Mesodermal cell (in vitro differentiated cells): ENCODE measurements at regions not wholly inside any gene's neighbourhood (a gene's known extent, or its start where the extent isn't known, plus 50 kb on each side); places are given as distances from the start of the nearest gene placed in this dataset.

ENCODE experiments used
- H3K27ac ChIP-seq: 2 replicates; pipeline ENCODE4 v1.7.0; 2013; ENCODE audit warnings: mild to moderate bottlenecking, low read depth, low read length, moderate library complexity; ENCODE audit not compliant: severe bottlenecking
- H3K36me3 ChIP-seq: 2 replicates; pipeline ENCODE4 v1.7.1; 2013; ENCODE audit warnings: mild to moderate bottlenecking, low read length, moderate library complexity; ENCODE audit not compliant: control insufficient read depth, insufficient read depth
- H3K4me1 ChIP-seq: one replicate; pipeline ENCODE4 v1.7.1; 2013; ENCODE audit warnings: mild to moderate bottlenecking, low read length; ENCODE audit not compliant: insufficient read depth, control insufficient read depth, poor library complexity, severe bottlenecking
- H3K4me3 ChIP-seq: 2 replicates; pipeline ENCODE4 v1.7.0; 2013; ENCODE audit warnings: low read length, control low read depth, mild to moderate bottlenecking; ENCODE audit not compliant: insufficient read depth, poor library complexity, severe bottlenecking; ENCODE audit errors: extremely low read depth
- H3K9me3 ChIP-seq: 2 replicates; pipeline ENCODE4 v1.7.1; 2013; ENCODE audit warnings: mild to moderate bottlenecking, low read length, moderate library complexity; ENCODE audit not compliant: control insufficient read depth
- WGBS, 2 experiments: methylation state at CpG; one replicate each; pipeline ENCODE4 v1.1.5; 2013; ENCODE audit warnings: missing lambda C conversion rate in 2 of 2; ENCODE audit not compliant: insufficient coverage in 2 of 2; 5-methylcytosine and 5-hydroxymethylcytosine counted together

GRCh38 chr19:31937983-31938382 is 407.4 kb upstream of the ZNF507 start:
- peaks cover 4% of the 10 kb centered on the region for H3K4me1 ChIP-seq
- no peak overlapping the region for H3K4me3 ChIP-seq
- no peaks in the 10 kb centered on the region for H3K9me3 ChIP-seq
- no peaks in the 10 kb centered on the region for H3K36me3 ChIP-seq
- WGBS, 2 experiments: 84 to 94% methylated on average over 2 of the region's 3 CpGs
- H3K27ac ChIP-seq: no peak overlapping the region

- peaks cover 4% of the 10 kb centered on the region for H3K4me1 ChIP-seq
- no peaks in the 10 kb centered on the region for H3K36me3 ChIP-seq
- H3K27ac ChIP-seq: no peak overlapping the region
- 79 to 83% methylated on average over 5 of the region's 5 CpGs for WGBS, 2 experiments
- H3K4me3 ChIP-seq: no peak overlapping the region
- H3K9me3 ChIP-seq: no peaks in the 10 kb centered on the region
These were observed 406.7 kb upstream of the ZNF507 start for GRCh38 chr19:31938675-31939074.

- no peaks in the 10 kb centered on the region for H3K9me3 ChIP-seq
- H3K27ac ChIP-seq: no peak overlapping the region
- H3K4me3 ChIP-seq: no peak overlapping the region
- WGBS, 2 experiments: 80 to 88% methylated on average over 1 of the region's 2 CpGs
- no peaks in the 10 kb centered on the region for H3K36me3 ChIP-seq
- H3K4me1 ChIP-seq: peaks cover 4% of the 10 kb centered on the region
These were observed 405.0 kb upstream of the ZNF507 start for GRCh38 chr19:31940396-31940795.

- H3K4me1 ChIP-seq: peaks cover 4% of the 10 kb centered on the region
- 66 to 77% methylated on average over 7 of the region's 11 CpGs for WGBS, 2 experiments
- no peaks in the 10 kb centered on the region for H3K36me3 ChIP-seq
- H3K27ac ChIP-seq: no peak overlapping the region
- H3K9me3 ChIP-seq: no peaks in the 10 kb centered on the region
- H3K4me3 ChIP-seq: no peak overlapping the region
These were observed 402.2 kb upstream of the ZNF507 start for GRCh38 chr19:31943191-31943661.

- Histone ChIP-seq H3K36me3 (no peaks in the 10 kb centered on the region), H3K4me1 (peaks cover 1% of the 10 kb centered on the region), H3K4me3 (no peak overlapping the region), H3K9me3 (no peaks in the 10 kb centered on the region), H3K27ac (no peak overlapping the region)
- 89 to 92% methylated on average over 2 to 3 of the region's 11 CpGs for WGBS, 2 experiments
These were observed 401.6 kb upstream of the ZNF507 start for GRCh38 chr19:31943778-31944177.

GRCh38 chr19:31944326-31944725 is 401.1 kb upstream of the ZNF507 start:
- Histone ChIP-seq H3K4me3 (no peak overlapping the region), H3K9me3 (no peaks in the 10 kb centered on the region), H3K27ac (no peak overlapping the region), H3K4me1 (no peaks in the 10 kb centered on the region), H3K36me3 (no peaks in the 10 kb centered on the region)
- WGBS, 2 experiments: 90 to 100% methylated on average over 2 to 3 of the region's 3 CpGs

GRCh38 chr19:31946491-31946890 is 398.9 kb upstream of the ZNF507 start:
- H3K27ac ChIP-seq: no peak overlapping the region
- H3K36me3 ChIP-seq: no peaks in the 10 kb centered on the region
- H3K9me3 ChIP-seq: no peaks in the 10 kb centered on the region
- no peaks in the 10 kb centered on the region for H3K4me1 ChIP-seq
- no peak overlapping the region for H3K4me3 ChIP-seq
- WGBS, 2 experiments: 83 to 89% methylated on average over 3 to 4 of the region's 4 CpGs

- no peak overlapping the region for H3K4me3 ChIP-seq
- H3K36me3 ChIP-seq: no peaks in the 10 kb centered on the region
- no peaks in the 10 kb centered on the region for H3K9me3 ChIP-seq
- no peak overlapping the region for H3K27ac ChIP-seq
- WGBS, 2 experiments: 85 to 90% methylated on average over 15 of the region's 17 CpGs
- no peaks in the 10 kb centered on the region for H3K4me1 ChIP-seq
These were observed 397.8 kb upstream of the ZNF507 start for GRCh38 chr19:31947436-31948115.

- Histone ChIP-seq H3K9me3 (no peaks in the 10 kb centered on the region), H3K4me1 (peaks cover 7% of the 10 kb centered on the region), H3K36me3 (no peaks in the 10 kb centered on the region), H3K4me3 (no peak overlapping the region), H3K27ac (no peak overlapping the region)
- no CpG with 5 or more reads among the region's 1 CpG for WGBS, 2 experiments
These were observed 392.7 kb upstream of the ZNF507 start for GRCh38 chr19:31952693-31953092.

GRCh38 chr19:31955061-31955460 is 390.3 kb upstream of the ZNF507 start:
- no peaks in the 10 kb centered on the region for H3K36me3 ChIP-seq
- no peak overlapping the region for H3K4me3 ChIP-seq
- H3K9me3 ChIP-seq: no peaks in the 10 kb centered on the region
- 90 to 91% methylated on average over 3 of the region's 3 CpGs for WGBS, 2 experiments
- H3K27ac ChIP-seq: no peak overlapping the region
- peaks cover 7% of the 10 kb centered on the region for H3K4me1 ChIP-seq

- Histone ChIP-seq H3K27ac (no peak overlapping the region), H3K4me3 (no peak overlapping the region), H3K9me3 (no peaks in the 10 kb centered on the region), H3K36me3 (no peaks in the 10 kb centered on the region), H3K4me1 (peaks cover 7% of the 10 kb centered on the region)
- WGBS, 2 experiments: 94 to 98% methylated on average over 6 of the region's 6 CpGs
These were observed 389.5 kb upstream of the ZNF507 start for GRCh38 chr19:31955884-31956283.
